Activated T-cell treated with anti-CD3 and anti-CD28 coated beads, Interleukin-2, amount 50 U/mL, for 1 hour (primary cell): ENCODE measurements at regions not wholly inside any gene's neighbourhood (a gene's known extent, or its start where the extent isn't known, plus 50 kb on each side); places are given as distances from the start of the nearest gene placed in this dataset.

Experiments
- DNase-seq: peaks from one replicate; pipeline ENCODE4 v3.0.0-alpha.2; 2020

DNA sequence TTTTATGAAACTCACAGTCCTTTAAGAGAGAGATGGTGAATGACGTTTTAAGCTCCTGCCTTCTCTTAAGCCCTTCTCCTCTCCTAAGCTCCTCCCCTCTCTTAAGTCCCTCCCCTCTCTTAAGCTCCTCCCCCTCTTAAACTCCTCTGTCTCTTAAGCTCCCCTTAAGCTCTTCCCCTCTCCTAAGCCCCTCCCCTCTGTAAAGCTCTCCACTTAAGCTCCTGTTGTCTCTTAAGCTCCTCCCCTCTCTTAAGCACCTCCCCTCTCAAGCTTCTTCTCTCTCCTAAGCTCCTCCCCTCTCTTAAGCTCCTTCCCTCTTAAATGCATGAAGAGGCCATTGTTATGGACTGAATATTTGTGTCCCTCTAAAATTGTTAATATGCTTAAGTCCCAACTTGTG is 1180.6 kb upstream of the AUTS2 start:
- no peak for DNase-seq

DNA sequence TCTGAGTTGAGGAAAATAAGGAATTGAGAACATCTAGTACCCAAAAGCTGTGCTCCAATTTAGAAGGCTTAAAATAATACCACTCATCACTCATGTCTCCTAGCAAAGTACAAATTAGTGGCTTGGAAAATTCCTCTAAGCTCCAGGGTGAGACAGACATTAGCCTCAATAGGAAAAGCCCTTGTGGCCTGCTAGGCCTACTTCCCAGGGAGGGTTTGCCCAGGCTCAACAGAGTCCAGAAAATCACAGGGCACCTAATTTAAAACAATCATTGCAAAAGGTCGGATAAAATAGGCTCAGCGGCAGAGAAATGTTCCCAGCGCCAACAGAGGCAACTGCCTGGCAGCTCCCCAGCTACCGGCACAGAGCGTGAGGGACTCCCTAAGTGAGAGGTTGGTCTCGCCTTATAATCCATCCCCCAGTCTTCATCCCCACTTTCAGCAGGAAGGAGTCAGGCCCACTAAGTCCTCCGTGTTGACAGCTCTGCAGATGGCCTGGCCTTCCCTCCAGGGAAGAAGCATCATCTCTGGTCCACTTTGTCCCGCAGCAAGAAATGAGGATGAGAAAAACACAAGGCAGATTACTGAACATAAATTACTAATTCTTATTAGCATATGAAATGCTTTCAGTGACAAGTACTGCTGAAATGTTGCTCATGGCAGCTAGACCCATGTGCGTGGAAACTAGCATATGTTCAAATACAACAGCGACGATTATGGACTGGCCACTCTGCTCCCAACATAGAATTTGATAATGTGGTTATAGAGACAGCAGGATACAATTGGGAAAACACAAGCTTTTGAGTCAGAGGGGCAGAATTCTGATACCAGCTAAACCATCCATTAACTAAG is 1177.7 kb upstream of the AUTS2 start:
- DNase-seq: no peak

- no peak for DNase-seq
These were observed 1176.6 kb upstream of the AUTS2 start for GRCh38 chr7:68421712-68422111.

DNA sequence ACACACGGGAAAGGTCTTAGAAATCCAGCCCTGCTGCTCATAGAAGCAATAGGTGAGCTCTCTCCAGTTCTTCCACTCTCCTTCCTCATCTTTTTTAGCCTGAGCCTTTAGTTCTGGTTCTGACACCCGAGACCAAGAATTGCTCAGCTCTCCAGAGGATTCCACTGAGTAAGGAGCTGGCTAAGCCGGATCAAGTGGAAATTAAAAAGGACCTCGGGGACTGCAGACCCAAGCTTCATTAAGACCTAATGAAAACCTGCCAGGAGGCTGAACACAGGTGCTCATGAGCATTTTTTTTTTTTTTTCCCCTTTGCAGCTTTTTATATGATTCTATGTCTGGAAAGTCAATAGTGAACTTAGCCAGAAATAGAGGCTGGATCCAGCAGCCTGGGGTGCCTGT is 1176.0 kb upstream of the AUTS2 start:
- DNase-seq: no peak

- DNase-seq: no peak
These were observed 1174.9 kb upstream of the AUTS2 start for GRCh38 chr7:68423356-68423755.

GRCh38 chr7:68424658-68425297 is 1173.5 kb upstream of the AUTS2 start:
- no peak for DNase-seq

- no peak for DNase-seq
These were observed 1172.9 kb upstream of the AUTS2 start for GRCh38 chr7:68425377-68425776.

- no peak for DNase-seq
These were observed 1168.7 kb upstream of the AUTS2 start for GRCh38 chr7:68429411-68430117.

DNA sequence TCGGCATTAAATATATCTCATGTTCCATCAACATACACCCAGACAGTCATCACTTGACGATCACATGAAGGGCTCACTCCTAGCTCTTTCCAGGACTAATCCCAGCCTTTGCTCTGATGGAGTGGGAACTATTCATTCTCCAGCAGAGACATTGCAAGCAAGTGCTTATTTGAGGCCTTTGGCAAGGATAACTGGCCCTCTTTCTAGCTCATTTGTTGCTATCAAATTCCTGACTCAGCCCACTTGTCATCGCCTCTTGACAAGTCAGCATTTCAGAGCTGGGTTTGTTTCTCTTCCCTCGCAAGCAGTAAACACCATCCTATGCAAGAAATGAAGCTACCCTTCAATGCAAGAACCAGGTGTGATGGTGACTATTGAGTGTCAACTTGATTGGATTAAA is 1165.7 kb upstream of the AUTS2 start:
- DNase-seq: no peak

- no peak for DNase-seq
These were observed 1164.7 kb upstream of the AUTS2 start for GRCh38 chr7:68433462-68434070.

DNA sequence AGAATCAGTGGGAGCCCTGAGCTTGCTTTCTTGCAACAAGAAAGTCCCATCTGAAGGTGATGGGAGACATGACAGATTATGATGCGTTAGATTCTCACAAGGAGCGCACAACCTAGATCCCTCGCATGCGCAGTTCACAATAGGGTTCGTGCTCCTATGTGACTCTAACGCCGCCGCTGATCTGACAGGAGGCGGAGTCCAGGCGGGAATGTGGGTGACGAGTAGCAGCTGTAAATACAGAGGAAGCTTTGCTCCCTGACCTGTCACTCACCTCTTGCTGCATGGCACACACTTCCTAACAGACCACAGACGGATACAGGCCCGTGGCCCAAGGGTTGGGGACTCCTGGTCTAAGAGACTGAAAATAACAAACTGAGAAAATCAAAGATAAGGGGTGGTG is 1163.4 kb upstream of the AUTS2 start:
- DNase-seq: no peak

- no peak for DNase-seq
These were observed 1160.3 kb upstream of the AUTS2 start for GRCh38 chr7:68438016-68438415.

DNA sequence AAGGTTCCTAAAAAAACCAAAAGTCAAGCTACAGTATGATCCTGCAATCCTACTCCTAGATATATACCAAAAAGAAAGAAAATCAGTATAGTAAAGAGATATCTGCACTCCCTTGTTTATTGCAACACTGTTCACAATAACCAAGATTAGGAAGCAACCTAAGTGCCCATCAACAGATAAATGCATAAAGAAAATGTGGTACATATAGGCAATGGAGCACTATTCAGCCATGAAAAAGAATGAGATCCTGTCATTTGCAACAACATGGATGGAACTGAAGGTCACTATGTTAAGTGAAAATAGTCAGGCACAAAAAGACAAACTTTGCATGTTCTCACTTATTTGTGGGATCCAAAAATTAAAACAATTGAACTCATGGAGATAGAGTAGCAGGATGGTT is 1159.5 kb upstream of the AUTS2 start:
- no peak for DNase-seq

DNA sequence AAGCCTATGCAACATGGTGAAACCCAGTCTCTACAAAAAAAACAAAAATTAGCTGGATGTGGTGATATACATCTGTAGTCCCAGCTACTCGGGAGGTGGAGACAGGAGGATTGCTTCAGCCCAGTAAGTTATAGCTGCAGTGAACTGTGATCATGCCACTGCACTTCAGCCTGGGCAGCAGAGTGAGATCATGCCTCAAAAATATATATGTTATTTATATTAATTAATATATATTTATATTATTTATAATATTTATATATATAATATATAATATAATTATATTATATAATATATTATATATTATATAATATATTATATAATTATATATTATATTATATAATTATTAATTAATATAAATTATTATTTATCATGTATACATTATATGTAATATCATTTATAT is 1158.4 kb upstream of the AUTS2 start:
- DNase-seq: no peak

DNA sequence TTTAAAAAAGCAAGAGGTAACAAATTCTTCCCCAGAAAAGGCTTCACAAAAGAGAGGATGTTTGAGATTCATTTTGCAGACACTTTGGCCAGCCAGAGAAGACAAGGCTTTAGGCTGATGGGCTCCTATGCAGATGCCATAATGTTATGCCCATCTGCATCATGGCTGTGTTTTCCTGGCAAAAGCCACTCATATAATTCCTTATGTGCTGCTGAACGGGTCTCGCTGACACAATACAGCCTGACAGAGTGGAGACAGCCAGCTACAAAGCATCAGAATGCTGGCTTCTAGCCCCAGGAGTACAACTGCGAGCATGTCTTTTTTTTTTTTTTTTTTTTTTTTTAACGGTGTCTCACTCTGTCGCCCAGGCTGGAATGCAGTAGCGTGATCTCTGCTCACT is 1157.4 kb upstream of the AUTS2 start:
- no peak for DNase-seq

DNA sequence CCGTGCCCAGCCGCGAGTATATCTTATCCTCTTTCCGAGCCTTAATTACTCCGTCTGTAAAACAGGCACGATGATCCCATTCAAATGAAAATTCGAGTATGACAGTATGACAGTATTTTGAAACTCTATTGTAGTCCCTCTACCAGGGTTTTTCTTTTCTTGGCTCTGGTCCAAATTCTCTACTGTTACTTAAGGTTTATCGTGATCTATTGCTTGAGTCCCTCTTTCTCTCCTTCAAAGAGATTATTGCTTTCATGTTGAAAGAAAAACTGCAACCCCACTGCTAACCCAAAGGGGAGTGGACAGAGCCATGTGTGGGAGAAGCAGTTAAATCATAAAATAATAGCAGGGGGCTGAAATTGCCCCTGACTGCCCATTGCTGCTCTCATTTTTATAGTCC is 1156.6 kb upstream of the AUTS2 start:
- no peak for DNase-seq

DNA sequence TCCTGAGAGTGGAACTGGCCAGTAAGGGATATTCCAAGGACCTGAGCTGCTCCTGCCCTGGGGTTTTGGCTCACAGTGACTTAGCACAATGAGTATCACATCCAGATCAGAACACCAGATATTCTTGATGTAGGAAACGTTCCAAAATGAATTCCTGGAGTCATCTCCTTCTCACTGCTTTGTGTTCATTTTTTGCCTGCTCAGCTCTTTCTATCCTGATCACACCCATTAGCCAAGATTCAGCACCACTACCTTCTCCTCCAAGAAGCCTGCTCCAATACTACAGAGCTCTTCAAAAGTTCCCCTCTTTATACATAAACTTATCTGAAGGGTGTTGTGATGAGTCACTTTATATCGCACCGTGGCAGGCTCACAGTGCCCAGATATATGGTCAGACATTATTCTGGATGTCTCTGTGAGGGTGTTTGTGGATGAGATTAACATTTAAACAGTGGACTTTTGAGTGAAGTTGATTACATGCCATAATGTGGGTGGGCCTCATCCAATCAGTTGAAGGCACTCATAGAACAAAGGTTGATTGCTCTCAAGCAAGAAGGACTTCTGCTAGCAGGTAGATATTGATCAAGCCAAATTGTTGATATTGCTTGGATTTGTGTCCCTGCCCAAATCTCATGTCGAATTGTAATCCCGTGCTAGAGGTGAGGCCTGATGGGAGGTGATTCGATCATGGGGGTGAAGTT is 1155.2 kb upstream of the AUTS2 start:
- no peak for DNase-seq

DNA sequence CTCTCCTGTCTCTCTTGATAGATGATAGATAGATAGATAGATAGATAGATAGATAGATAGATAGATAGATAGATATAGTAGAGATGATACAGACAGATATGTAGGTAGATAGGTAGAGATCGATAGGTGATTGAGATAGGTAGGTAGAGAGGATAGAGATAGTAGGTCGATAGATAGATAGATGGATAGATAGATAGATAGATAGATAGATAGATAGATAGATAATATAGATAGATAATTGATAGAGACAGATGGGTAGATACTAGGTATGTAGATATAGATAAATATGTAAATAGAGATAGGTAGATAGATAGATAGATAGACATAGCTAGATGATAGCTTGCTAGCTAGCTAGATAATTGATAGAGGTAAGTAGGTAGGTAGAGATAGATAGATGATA is 1154.2 kb upstream of the AUTS2 start:
- DNase-seq: no peak

DNA sequence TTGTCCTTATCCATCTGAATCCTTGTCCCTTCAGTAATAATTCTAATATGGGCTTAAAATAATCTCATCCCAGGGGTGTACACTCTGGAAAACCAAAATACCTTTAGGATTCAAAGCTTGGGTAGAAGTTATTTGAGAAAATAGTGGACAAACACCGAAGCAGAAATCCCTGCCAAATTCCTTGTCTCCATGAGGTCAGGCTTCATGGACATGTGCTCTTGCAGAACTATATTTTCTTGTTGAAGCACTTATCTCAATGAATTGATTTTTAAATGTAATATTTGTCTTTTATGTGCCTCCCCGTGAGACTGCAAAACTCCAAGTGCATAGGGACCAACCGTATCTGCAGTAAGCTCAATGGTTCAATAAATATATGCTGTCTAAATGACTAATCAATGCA is 1153.3 kb upstream of the AUTS2 start:
- no peak for DNase-seq

DNA sequence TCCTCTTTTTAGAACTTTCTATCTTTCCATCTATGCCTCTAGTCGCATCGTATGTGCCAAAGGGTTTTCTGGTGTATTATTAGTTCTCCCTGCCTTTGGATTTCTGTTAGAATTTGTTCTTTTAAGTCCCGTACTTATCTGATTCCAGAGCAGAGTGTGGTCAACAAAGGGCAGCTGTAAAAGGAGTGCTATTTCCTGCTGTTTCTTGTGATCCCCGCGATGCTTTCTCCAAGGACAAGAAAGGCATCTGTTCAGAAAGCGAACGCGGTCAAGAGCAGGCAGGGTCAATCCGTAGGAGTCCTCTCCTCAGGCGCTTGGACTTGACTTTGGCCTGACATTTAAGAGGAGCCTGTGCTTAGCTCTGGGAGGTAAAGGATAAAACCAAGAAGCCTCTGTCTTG is 1152.1 kb upstream of the AUTS2 start:
- DNase-seq: no peak

- DNase-seq: no peak
These were observed 1149.2 kb upstream of the AUTS2 start for GRCh38 chr7:68449099-68449498.

GRCh38 chr7:68449816-68450215 is 1148.5 kb upstream of the AUTS2 start:
- DNase-seq: no peak

GRCh38 chr7:68454931-68455330 is 1143.3 kb upstream of the AUTS2 start:
- no peak for DNase-seq
